IPS-NIHi7 (cell line): ENCODE measurements at regions not wholly inside any gene's neighbourhood (a gene's known extent, or its start where the extent isn't known, plus 50 kb on each side); places are given as distances from the start of the nearest gene placed in this dataset.
A peak's percentile ranks its signal among the peaks of the same experiment; 100 is the strongest.

ENCODE experiments used
- DNase-seq: peaks from one replicate; pipeline ENCODE4 v3.0.0; 2012; ENCODE audit warnings: mixed read lengths; ENCODE audit errors: extremely low spot score

- no peak for DNase-seq
Observed at GRCh38 chr2:160674146-160674750, 180.6 kb upstream of the RBMS1 start.

- no peak for DNase-seq
Observed at GRCh38 chr2:160679686-160680085, 186.1 kb upstream of the RBMS1 start.

GRCh38 chr2:160680294-160680693, 186.7 kb upstream of the RBMS1 start:
- no peak for DNase-seq

- no peak for DNase-seq
Observed at GRCh38 chr2:160680974-160681373, 187.4 kb upstream of the RBMS1 start.

DNA sequence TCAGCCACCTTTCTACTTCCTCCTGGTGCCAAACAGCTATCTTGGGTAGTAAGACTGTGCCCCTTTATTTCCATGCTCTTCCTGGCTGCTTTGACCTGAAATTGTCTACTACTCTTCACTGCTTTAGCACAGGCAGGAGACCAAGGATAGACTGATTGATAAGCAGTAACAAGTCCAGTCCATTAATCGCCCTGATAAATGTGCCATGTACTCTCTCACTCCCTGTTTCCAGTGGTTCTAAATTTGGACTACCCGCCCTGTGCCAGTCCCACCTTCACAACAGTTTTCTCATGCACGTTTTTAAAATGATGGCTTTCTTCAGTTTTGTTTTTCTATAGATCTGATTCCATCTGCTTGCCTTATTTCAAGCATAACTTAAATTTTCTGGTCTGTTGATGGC, 189.6 kb upstream of the RBMS1 start:
- no peak for DNase-seq

- DNase-seq: no peak
Observed at GRCh38 chr2:160687629-160688028, 194.0 kb upstream of the RBMS1 start.

DNA sequence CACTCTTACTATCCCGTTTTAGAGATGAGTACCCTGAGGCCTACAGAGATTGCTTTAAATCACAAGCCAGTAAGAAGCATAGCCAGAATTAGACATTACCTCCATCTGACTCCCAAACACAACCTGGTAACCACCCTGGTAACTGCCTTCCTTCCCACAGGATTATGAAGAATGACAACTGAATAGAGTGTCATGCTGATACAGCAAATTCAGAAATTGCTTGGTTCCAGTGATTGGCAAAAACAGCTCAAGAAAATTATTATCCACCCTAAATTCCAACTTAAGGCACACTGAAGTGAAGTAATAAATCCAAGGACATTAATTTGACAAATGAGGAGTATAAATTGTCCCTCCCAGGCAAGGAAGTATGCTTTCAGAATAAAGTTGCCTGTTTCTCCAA, 195.8 kb upstream of the RBMS1 start:
- no peak for DNase-seq

- DNase-seq: no peak
Observed at GRCh38 chr2:160694221-160694620, 200.6 kb upstream of the RBMS1 start.

GRCh38 chr2:160694631-160695030, 201.0 kb upstream of the RBMS1 start:
- no peak for DNase-seq

DNA sequence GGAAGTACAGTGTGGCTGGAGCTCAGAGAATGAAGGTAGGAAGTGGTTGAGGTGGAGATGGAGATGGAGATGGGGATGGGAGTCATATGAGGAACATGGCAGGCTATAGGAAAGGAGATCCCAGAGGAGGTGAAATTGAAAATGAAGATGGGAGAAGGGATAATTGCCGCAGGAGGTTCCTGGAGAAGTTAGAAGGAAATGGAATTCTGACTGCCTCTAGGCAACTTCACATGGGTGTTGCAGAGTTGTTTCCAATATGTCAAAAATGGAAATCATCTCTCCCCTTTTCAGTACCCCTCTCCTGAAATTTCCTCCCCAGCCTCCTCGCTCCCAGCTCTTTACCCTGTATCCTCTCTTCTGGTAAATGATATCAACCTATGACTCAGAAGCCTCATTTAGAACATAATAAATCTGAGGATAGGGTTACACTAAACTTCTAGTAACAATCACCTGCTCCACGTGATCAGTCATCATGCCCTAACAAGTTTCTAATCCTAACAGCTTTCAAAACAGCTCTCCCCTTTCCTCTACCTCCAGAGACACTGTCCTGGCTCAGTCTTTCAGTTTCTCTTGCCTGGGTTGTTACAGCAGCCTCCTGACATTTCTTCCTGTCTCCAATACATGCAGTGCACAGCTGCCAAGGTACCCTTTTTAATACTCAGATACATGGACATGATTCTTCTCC, 201.9 kb upstream of the RBMS1 start:
- no peak for DNase-seq

GRCh38 chr2:160696087-160696452, 202.5 kb upstream of the RBMS1 start:
- no peak for DNase-seq

- no peak for DNase-seq
Observed at GRCh38 chr2:160697817-160698216, 204.2 kb upstream of the RBMS1 start.

GRCh38 chr2:160700021-160700814, 206.6 kb upstream of the RBMS1 start:
- DNase-seq: no peak

DNA sequence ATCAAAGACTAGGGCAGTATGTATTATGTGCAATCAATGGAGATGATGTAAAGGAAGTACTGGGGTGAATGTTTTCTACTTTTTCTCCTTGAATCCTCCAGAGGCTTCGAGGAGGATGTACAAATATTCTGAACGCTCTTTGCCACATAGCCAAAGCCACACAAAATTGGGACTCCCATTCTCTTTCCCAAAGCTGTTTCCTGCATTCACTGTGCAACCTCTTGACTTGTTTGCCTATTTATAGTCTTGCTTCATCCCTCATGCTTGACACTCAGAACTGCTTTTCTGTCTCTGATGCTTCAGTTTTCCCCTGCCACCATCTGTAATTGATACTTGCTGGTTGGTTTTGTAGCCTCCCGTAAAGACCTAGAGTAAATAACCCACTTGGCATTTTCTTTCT, 208.2 kb upstream of the RBMS1 start:
- DNase-seq: no peak

DNA sequence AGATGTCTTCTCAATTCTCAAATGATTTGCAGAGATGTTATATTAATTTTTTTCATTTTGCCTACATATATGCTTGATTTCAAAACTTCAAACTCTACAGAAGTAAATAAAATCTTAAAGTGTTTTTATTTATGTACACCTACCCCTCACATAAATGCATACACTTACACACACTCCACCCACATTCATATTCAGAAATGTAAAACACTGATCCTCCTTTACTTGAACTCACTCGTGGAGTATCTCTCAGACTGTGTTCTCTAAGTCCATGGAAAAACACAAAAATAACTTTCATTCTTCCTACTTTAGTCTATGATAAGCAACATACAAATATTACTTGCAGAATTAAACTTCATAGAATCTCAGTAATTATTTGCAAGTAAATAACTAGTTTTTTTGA, 209.1 kb upstream of the RBMS1 start:
- no peak for DNase-seq

- DNase-seq: peak; percentile 19
Observed at GRCh38 chr2:160703648-160704585, 210.3 kb upstream of the RBMS1 start.

DNA sequence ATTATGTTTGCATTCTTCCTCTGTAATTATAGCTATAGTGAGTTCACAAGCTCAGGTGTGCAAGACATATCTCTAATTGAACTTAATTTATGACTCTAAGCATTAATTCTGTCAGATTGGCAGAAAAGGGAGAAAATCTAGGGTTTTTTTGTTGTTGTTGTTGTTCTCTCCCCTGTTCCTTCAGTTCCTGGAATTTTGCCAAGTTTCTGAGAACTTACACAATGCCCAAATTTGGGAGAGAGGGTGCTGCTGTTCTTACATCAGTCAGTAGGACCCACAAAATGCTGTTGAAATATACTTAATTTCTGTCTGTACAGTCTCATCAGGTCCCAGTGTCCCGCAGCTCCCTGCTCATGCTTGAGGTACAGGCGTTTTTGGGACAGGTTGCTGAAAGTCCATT, 221.8 kb upstream of the RBMS1 start:
- no peak for DNase-seq

DNA sequence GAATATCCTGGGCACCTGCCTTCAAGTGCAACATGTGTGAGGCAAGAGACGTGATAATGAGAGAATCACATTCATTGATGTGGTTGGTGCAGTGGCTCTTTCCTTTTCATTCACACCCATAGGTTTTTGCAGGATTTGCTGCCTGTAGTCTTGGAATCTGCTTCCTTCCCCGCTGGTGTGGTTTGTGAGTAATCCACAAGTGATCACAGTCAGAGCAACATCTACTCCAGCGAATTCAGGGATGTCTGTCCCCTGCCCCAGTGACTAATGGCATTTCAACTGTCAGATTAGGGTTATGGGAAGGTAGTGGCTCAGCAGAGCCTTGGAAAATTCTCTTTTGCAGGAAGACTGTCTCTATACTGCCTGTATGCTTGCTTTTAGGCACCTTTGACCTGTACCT, 225.5 kb upstream of the RBMS1 start:
- DNase-seq: no peak

GRCh38 chr2:160720098-160720497, 226.5 kb upstream of the RBMS1 start:
- no peak for DNase-seq

DNA sequence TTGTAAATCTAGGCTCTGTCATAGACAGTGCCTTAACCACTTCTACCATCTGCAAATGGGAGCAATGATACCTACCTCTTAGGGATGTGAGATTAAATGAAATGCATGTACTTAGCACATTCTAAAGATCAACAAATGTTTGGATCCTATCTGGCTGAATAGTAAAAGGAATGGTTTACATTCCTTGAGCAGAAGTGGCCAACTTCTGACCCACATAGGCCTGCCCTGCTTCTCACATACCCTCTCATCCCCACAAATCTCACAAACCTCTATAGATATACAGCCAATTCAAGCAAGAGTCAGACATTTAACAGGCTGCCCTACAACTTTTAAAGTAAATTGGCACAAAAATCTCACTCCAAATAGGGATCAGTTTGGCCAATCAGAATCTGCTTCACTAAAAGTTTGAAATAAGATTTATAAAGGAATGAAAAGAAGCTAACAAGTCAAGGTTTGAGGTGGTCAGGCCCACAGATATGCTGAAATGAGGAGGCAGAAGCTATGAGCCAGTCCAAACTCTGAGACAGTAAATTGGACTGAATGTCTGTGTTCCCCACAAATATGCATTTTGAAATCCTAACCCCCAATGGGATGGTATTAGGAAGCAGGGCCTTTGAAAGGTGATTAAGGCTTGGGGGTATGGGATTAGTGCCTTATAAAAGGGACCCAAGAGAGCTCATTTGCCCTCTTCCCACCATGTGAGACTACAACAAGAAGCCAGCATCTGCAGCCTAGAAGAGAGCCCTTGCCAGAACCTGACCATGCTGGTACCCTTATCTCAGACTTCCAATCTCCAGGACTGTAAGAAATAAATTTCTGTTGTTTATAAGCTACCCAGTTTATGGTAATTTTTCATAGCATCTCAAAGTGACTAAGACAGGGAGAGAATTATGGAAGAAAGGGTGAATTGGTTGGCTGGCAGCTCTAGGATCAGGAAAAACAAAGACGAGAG, 227.8 kb upstream of the RBMS1 start:
- DNase-seq: no peak

- no peak for DNase-seq
Observed at GRCh38 chr2:160726046-160726445, 232.4 kb upstream of the RBMS1 start.
